Heart left ventricle (tissue), 16 donors: ENCODE measurements at regions not wholly inside any gene's neighbourhood (a gene's known extent, or its start where the extent isn't known, plus 50 kb on each side); places are given as distances from the start of the nearest gene placed in this dataset.

Source experiments
- ATAC-seq, 4 donors: fragments of 200-7000 bp; cut with Tn5 transposase; one replicate each; pipeline ENCODE4 v1.9.1; 2020 to 2022; ENCODE audit warnings: moderate library complexity in 4 of 4, mild to moderate bottlenecking in 3 of 4, moderate number of reproducible peaks in 1 of 4
- DNase-seq, 5 donors: peaks; one replicate each; pipeline ENCODE4 v3.0.0-alpha.2; 2020
- H3K27ac ChIP-seq, 12 donors: fragments of 200-600 bp; sonication (generic) in 4 of 12; one replicate each; pipeline versions ENCODE4 v1.5.0 to v1.8.0; 2016 to 2022; ENCODE audit warnings: mild to moderate bottlenecking in 2 of 12
- H3K27me3 ChIP-seq, 9 donors: fragments of 200-600 bp; sonication (generic) in 2 of 9; one replicate each; pipeline versions ENCODE4 v1.5.1 to v1.8.0; 2016 to 2022; ENCODE audit warnings: mild to moderate bottlenecking in 3 of 9
- H3K36me3 ChIP-seq, 9 donors: fragments of 200-600 bp; sonication (generic) in 2 of 9; one replicate each; pipeline versions ENCODE4 v1.5.0 to v1.8.0; 2018 to 2022; ENCODE audit warnings: mild to moderate bottlenecking in 2 of 9
- H3K4me1 ChIP-seq, 12 donors: fragments of 200-600 bp; sonication (generic) in 4 of 12; one replicate each; pipeline versions ENCODE4 v1.5.0 to v1.8.0; 2016 to 2022; ENCODE audit warnings: mild to moderate bottlenecking in 3 of 12
- H3K4me3 ChIP-seq, 12 donors: fragments of 200-600 bp; sonication (generic) in 4 of 12; one replicate each; pipeline versions ENCODE4 v1.5.0 to v1.8.0; 2017 to 2022; ENCODE audit warnings: mild to moderate bottlenecking in 9 of 12, moderate library complexity in 4 of 12
- H3K9me3 ChIP-seq, 12 donors: fragments of 200-600 bp; sonication (generic) in 4 of 12; one replicate each; pipeline versions ENCODE4 v1.5.0 to v1.8.0; 2016 to 2022; ENCODE audit warnings: mild to moderate bottlenecking in 1 of 12
- POLR2A ChIP-seq, 2 donors: fragments of 450-650 bp; IDR thresholded peaks; one replicate each; pipeline ENCODE4 v1.6.1; 2017; ENCODE audit warnings: antibody characterized with exemption in 2 of 2, mild to moderate bottlenecking in 2 of 2, moderate library complexity in 2 of 2
- WGBS, 4 donors: extraction: QIAGEN DNeasy Blood & Tissue Kit in 2 of 4; methylation state at CpG; one replicate each; pipeline versions ENCODE4 v1.1.5 to v1.1.7; 2013 to 2018; 5-methylcytosine and 5-hydroxymethylcytosine counted together
- intact Hi-C, 10 donors: fragments of 100-400 bp; cut with DNase I; formaldehyde crosslinking; loops; one replicate each; pipeline versions ENCODE4 v1.11.1 to v1.14.2; 2022
- TF ChIP-seq, protein P1 (sequence below), 12 donors: fragments of 200-600 bp; sonication (generic) in 4 of 12; IDR thresholded peaks; one replicate each; pipeline versions ENCODE4 v1.5.0 to v1.8.0; 2018 to 2022; ENCODE audit warnings: antibody characterized with exemption in 12 of 12, mild to moderate bottlenecking in 5 of 12
- donor health status: ischemic (EF 13 %, LVEDD 7.1; RV severe dilation, severe dysfunction).
- donor health status: healthy with polysubstance abuse.
- donor health status: DM: no; HTN: yes; CAD: no.
- donor health status: DM: no; HTN: no; CAD: no.
- donor health status: ischemic (EF 25% LVEDD 6.9; RV normal size, moderate dysfunction).
- donor health status: ischemic (EF 25% LVEDD 5.7; RV mildly dilated, moderate dysfunction).
- donor health status: healthy.
- donor health status: DM: yes; HTN: yes; CAD: no.
- donor health status: ischemic (EF 35%, LVEDD 5.7; RV mildly dilated, moderate dysfunction).
- donor health status: nonischemic (EF 11% LVEDD 7.7; RV severe dilation, severe dysfunction).
- donor health status: DM: yes; HTN: yes; CAD: no.
- donor health status: PGD.
- donor health status: ischemic (EF 29% LVEDD 5.4; RV normal size, mild dysfunction).
- donor health status: nonischemic (EF 23%, LVEDD 6.1; RV moderate dilation, normal function).

DNA sequence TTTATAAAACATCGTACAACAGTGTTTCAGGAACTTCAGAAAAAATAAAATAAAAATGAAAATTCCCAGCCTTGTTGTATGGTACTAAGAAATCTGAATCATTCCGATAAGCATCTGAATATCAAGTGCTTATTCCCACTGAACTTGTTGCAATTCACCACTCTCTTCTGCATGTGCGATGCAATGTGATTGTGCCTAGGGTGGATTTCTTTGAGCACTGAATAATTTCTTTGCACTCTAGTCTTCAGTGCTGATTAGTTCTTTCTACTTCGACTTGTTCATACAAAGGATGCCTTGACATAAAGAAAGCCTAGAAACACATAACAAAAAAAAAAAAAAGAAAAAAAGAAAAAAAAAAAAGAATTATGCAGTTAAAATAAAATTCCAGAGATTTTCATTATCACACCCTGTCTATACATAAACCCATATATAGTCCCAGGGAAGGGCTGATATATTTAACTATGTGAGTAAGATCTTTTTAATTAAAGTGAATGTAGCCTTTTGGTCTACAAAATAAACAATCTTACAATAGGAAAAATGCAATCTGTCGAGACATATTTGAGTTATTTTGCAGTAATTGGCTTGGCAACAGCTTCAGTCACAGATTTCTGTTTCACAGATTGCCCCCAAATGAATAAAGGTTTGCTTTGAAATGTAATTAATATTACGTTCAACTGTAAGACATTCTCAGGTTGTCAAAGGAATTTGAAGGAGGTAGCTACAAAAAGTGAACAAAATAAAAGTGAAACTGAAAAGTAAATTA lies 1118.9 kb upstream of the CELF2 start:
- Histone ChIP-seq H3K4me1 (no peaks in the 10 kb centered on the region), H3K9me3 (no peaks in the 10 kb centered on the region), H3K36me3 (no peaks in the 10 kb centered on the region), H3K27me3 (no peaks in the 10 kb centered on the region), H3K27ac (no peak overlapping the region), H3K4me3 (no peak overlapping the region)
- TF ChIP-seq POLR2A (IDR thresholded peaks at IDR 0.05): no peak
- TF ChIP-seq, protein P1, sequence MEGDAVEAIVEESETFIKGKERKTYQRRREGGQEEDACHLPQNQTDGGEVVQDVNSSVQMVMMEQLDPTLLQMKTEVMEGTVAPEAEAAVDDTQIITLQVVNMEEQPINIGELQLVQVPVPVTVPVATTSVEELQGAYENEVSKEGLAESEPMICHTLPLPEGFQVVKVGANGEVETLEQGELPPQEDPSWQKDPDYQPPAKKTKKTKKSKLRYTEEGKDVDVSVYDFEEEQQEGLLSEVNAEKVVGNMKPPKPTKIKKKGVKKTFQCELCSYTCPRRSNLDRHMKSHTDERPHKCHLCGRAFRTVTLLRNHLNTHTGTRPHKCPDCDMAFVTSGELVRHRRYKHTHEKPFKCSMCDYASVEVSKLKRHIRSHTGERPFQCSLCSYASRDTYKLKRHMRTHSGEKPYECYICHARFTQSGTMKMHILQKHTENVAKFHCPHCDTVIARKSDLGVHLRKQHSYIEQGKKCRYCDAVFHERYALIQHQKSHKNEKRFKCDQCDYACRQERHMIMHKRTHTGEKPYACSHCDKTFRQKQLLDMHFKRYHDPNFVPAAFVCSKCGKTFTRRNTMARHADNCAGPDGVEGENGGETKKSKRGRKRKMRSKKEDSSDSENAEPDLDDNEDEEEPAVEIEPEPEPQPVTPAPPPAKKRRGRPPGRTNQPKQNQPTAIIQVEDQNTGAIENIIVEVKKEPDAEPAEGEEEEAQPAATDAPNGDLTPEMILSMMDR (IDR thresholded peaks at IDR 0.05): no peak
- 74 to 83% (median 82%) methylated on average over 6 of the region's 6 CpGs for WGBS, 4 donors
- no peak for ATAC-seq
- intact Hi-C loops: no loop called here
- no peak for DNase-seq

GRCh38 chr10:9900751-9901150 lies 1116.9 kb upstream of the CELF2 start:
- H3K36me3 ChIP-seq: no peaks in the 10 kb centered on the region
- peaks cover 0 to 6% (median under 1%) of the 10 kb centered on the region in 12 donors for H3K9me3 ChIP-seq
- H3K27me3 ChIP-seq: no peaks in the 10 kb centered on the region
- H3K4me1 ChIP-seq: no peaks in the 10 kb centered on the region
- intact Hi-C loops: no loop called here
- TF ChIP-seq POLR2A (IDR thresholded peaks at IDR 0.05): no peak
- TF ChIP-seq, protein P1 (IDR thresholded peaks at IDR 0.05): no peak
- DNase-seq (no peak), ATAC-seq (no peak)
- H3K4me3 ChIP-seq: no peak overlapping the region
- H3K27ac ChIP-seq: no peak overlapping the region

- no peak overlapping the region for H3K27ac ChIP-seq
- H3K4me1 ChIP-seq: no peaks in the 10 kb centered on the region
- intact Hi-C loops: no loop called here
- 29 to 64% (median 54%) methylated on average over 1 of the region's 1 CpG for WGBS, 4 donors
- DNase-seq (no peak), ATAC-seq (no peak)
- H3K27me3 ChIP-seq: no peaks in the 10 kb centered on the region
- H3K4me3 ChIP-seq: no peak overlapping the region
- no peaks in the 10 kb centered on the region for H3K36me3 ChIP-seq
- TF ChIP-seq, protein P1 (IDR thresholded peaks at IDR 0.05): no peak
- TF ChIP-seq POLR2A (IDR thresholded peaks at IDR 0.05): no peak
- H3K9me3 ChIP-seq: peaks cover 0 to 14% (median 4%) of the 10 kb centered on the region in 12 donors
Measured at GRCh38 chr10:9901971-9902370, 1115.7 kb upstream of the CELF2 start.

DNA sequence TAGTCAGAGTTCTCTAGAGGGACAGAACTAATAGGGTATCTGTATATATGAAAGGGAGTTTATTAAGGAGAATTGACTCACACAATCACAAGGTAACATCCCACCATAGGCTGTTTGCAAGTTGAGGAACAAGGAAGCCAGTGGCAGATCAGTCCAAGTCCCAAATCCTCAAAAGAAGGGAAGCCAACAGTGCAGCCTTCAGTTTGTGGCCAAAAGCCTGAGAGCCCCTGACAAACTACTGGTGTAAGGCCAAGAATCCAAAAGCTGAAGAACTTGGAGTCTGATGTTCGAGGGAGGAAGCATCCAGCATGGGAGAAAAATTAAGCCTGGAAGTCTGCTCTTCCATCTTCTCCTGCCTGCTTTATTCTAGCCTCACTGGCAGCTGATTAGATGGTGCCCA lies 1107.2 kb upstream of the CELF2 start:
- intact Hi-C loops: no loop called here
- ATAC-seq: no peak
- TF ChIP-seq, protein P1 (IDR thresholded peaks at IDR 0.05): no peak
- TF ChIP-seq POLR2A (IDR thresholded peaks at IDR 0.05): no peak

More for the DNA sequence above, 1107.2 kb upstream of the CELF2 start:
- Histone ChIP-seq H3K27me3 (no peaks in the 10 kb centered on the region), H3K9me3 (peaks cover 0 to 20% (median 6%) of the 10 kb centered on the region in 12 donors), H3K36me3 (no peaks in the 10 kb centered on the region), H3K27ac (no peak overlapping the region), H3K4me3 (no peak overlapping the region), H3K4me1 (no peaks in the 10 kb centered on the region)
- no peak for DNase-seq
- 47 to 74% (median 62%) methylated on average over 1 of the region's 1 CpG for WGBS, 4 donors
